Osteoblast (primary cell): ENCODE measurements at regions not wholly inside any gene's neighbourhood (a gene's known extent, or its start where the extent isn't known, plus 50 kb on each side); places are given as distances from the start of the nearest gene placed in this dataset.
"Not testable (repeated sequence)": the region's sequence is repeated elsewhere in the genome, so short reads cannot be mapped to it uniquely, and the experiment has no call there.

Experiments
- DNase-seq: peaks from one replicate; pipeline ENCODE4 v3.0.0; 2011; ENCODE audit warnings: low spot score, mixed read lengths; ENCODE audit not compliant: insufficient read length; ENCODE audit errors: missing footprints
- H2AFZ ChIP-seq: 2 replicates; pipeline ENCODE4 v1.6.0; 2011; ENCODE audit warnings: mild to moderate bottlenecking, low read length
- H3K27ac ChIP-seq: 2 replicates; pipeline ENCODE4 v1.5.1; 2011; ENCODE audit warnings: mild to moderate bottlenecking, low read depth, low read length, moderate library complexity
- H3K27me3 ChIP-seq: 2 replicates; pipeline ENCODE4 v1.6.0; 2012; ENCODE audit warnings: mild to moderate bottlenecking, control low read depth, inconsistent platforms, low read length, moderate library complexity; ENCODE audit not compliant: insufficient read depth
- H3K36me3 ChIP-seq: 2 replicates; pipeline ENCODE4 v1.5.1; 2011; ENCODE audit warnings: mild to moderate bottlenecking, low read length, control low read depth, moderate library complexity; ENCODE audit not compliant: insufficient read depth
- H3K4me1 ChIP-seq: 2 replicates; pipeline ENCODE4 v1.5.1; 2011; ENCODE audit warnings: mild to moderate bottlenecking, low read length, control low read depth, moderate library complexity; ENCODE audit not compliant: insufficient read depth
- H3K4me2 ChIP-seq: 2 replicates; pipeline ENCODE4 v1.6.0; 2011; ENCODE audit warnings: mild to moderate bottlenecking, low read length; ENCODE audit not compliant: insufficient read depth
- H3K4me3 ChIP-seq: fragments of 200-600 bp; sonication (generic); 3 replicates; pipeline ENCODE4 v1.5.1; 2012; ENCODE audit warnings: mild to moderate bottlenecking, low read length, inconsistent platforms; ENCODE audit not compliant: insufficient read depth
- H3K79me2 ChIP-seq: 2 replicates; pipeline ENCODE4 v1.6.0; 2012; ENCODE audit warnings: mild to moderate bottlenecking, low read length, control low read depth, inconsistent platforms; ENCODE audit not compliant: insufficient read depth
- H3K9me3 ChIP-seq: 2 replicates; pipeline ENCODE4 v1.5.1; 2011; ENCODE audit warnings: low read depth, low read length, control low read depth
- H4K20me1 ChIP-seq: 2 replicates; pipeline ENCODE4 v1.6.0; 2012; ENCODE audit warnings: mild to moderate bottlenecking, low read length, control low read depth; ENCODE audit not compliant: insufficient read depth
- TF ChIP-seq, protein P1 (sequence below): IDR thresholded peaks from 2 replicates; pipeline ENCODE4 v1.5.1; 2011; ENCODE audit warnings: mild to moderate bottlenecking, low read depth, low read length, moderate library complexity; ENCODE audit errors: extremely low read depth

DNA sequence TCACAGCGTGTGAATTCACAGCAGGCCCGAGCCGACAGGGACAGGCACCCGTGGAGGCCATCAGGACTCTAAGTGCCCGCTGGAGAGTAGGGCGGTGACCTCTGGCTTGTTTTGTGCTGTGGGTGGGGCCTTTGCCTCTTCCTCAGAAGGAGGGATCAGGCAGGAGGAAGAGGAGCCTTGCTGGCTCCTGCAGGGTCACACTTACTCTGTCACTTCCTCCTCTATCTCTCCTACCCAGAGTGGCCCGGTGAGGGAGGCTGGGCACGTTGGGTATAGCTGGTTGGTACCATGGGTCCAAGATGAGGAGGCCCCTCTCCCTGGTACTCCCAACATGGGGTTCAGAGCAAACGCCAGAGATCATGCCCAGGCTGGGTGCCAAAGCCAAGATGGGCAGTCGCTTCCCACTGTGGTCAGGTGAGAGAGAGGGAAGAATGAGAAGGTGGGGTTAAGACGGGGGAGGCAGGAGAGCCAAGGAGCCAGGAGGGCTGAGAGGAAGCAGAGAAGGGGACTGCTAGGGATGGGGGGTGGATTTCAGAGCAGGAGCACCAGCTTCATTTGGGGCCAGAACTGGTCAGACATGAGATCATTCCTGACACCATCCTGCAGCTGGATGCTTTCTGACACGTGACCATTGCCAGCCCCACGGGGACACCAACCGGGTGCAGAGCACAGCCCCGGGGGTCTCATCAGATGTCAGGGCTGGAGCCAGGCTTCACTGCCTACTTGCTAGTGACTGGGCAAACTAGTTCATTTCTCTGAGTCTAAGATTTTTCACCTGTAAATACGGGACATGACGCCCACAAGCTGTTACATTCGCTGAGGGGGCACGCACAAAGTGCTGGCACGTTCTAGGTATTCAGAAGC is 54.8 kb upstream of the CACUL1 start:
- Histone ChIP-seq H3K27ac (no peak overlapping the region), H4K20me1 (no peaks in the 10 kb centered on the region), H3K9me3 (no peaks in the 10 kb centered on the region), H3K27me3 (no peaks in the 10 kb centered on the region), H2AFZ (no peak overlapping the region), H3K4me2 (no peak overlapping the region), H3K4me3 (no peak overlapping the region), H3K36me3 (no peaks in the 10 kb centered on the region), H3K4me1 (no peaks in the 10 kb centered on the region), H3K79me2 (no peaks in the 10 kb centered on the region)
- TF ChIP-seq, protein P1, sequence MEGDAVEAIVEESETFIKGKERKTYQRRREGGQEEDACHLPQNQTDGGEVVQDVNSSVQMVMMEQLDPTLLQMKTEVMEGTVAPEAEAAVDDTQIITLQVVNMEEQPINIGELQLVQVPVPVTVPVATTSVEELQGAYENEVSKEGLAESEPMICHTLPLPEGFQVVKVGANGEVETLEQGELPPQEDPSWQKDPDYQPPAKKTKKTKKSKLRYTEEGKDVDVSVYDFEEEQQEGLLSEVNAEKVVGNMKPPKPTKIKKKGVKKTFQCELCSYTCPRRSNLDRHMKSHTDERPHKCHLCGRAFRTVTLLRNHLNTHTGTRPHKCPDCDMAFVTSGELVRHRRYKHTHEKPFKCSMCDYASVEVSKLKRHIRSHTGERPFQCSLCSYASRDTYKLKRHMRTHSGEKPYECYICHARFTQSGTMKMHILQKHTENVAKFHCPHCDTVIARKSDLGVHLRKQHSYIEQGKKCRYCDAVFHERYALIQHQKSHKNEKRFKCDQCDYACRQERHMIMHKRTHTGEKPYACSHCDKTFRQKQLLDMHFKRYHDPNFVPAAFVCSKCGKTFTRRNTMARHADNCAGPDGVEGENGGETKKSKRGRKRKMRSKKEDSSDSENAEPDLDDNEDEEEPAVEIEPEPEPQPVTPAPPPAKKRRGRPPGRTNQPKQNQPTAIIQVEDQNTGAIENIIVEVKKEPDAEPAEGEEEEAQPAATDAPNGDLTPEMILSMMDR, result no peak
- no peak for DNase-seq

DNA sequence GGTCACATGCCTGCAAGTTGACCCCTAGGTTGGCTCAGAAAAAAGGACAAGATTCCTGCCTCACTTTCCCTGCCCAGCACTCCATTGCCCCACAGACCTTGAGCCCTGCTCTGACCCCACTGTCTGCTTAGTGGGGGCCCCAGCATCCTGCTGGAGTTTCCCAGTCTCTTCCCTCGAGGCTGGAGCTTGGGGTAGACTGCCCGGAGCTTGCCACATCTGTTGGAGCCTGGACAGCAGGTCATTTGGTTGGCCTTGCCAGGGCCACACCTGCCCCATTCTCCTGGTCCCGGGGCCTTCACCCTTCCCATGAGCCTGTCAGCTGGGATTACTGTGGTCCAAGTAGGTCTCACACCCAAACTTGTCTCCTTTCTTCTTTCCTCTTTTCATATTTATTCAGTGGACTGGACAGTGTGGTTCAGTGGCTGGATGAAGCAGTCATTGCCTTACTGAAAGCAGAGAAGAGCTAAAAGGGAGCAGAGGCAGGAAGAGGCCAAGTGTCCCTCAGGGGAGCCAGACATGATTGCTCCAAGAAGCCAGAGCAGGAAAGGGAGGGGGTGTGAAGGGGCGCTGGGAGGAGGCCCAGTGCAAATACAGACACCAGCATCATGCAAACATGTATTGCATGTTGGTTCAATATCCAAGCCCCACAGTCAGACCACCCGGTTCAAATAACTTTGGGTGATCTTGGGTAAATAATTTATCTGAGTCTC is 56.2 kb upstream of the CACUL1 start:
- Histone ChIP-seq H4K20me1 (no peaks in the 10 kb centered on the region), H3K4me3 (no peak overlapping the region), H3K79me2 (no peaks in the 10 kb centered on the region), H3K27ac (no peak overlapping the region), H3K27me3 (no peaks in the 10 kb centered on the region), H3K9me3 (no peaks in the 10 kb centered on the region), H3K4me2 (no peak overlapping the region), H2AFZ (no peak overlapping the region), H3K36me3 (no peaks in the 10 kb centered on the region), H3K4me1 (no peaks in the 10 kb centered on the region)
- TF ChIP-seq, protein P1, result no peak
- no peak for DNase-seq

- no peaks in the 10 kb centered on the region for H3K9me3 ChIP-seq
- no peak overlapping the region for H3K4me3 ChIP-seq
- DNase-seq, result no peak
- no peaks in the 10 kb centered on the region for H3K79me2 ChIP-seq
- no peaks in the 10 kb centered on the region for H3K4me1 ChIP-seq
- TF ChIP-seq, protein P1, result no peak
- H2AFZ ChIP-seq, result no peak overlapping the region
- no peaks in the 10 kb centered on the region for H3K27me3 ChIP-seq
- H4K20me1 ChIP-seq, result no peaks in the 10 kb centered on the region
- H3K4me2 ChIP-seq, result no peak overlapping the region
- H3K36me3 ChIP-seq, result no peaks in the 10 kb centered on the region
- H3K27ac ChIP-seq, result no peak overlapping the region
Observed at GRCh38 chr10:118811675-118812392, 57.1 kb upstream of the CACUL1 start.

- H3K27me3 ChIP-seq, result no peaks in the 10 kb centered on the region
- H3K36me3 ChIP-seq, result no peaks in the 10 kb centered on the region
- no peaks in the 10 kb centered on the region for H4K20me1 ChIP-seq
- no peak for DNase-seq
- TF ChIP-seq, protein P1, result no peak
- H3K9me3 ChIP-seq, result no peaks in the 10 kb centered on the region
- no peaks in the 10 kb centered on the region for H3K4me1 ChIP-seq
- H3K79me2 ChIP-seq, result no peaks in the 10 kb centered on the region
- no peak overlapping the region for H3K4me3 ChIP-seq
- no peak overlapping the region for H3K4me2 ChIP-seq
- H2AFZ ChIP-seq, result no peak overlapping the region
- H3K27ac ChIP-seq, result no peak overlapping the region
Observed at GRCh38 chr10:118812393-118812740, 57.6 kb upstream of the CACUL1 start.

DNA sequence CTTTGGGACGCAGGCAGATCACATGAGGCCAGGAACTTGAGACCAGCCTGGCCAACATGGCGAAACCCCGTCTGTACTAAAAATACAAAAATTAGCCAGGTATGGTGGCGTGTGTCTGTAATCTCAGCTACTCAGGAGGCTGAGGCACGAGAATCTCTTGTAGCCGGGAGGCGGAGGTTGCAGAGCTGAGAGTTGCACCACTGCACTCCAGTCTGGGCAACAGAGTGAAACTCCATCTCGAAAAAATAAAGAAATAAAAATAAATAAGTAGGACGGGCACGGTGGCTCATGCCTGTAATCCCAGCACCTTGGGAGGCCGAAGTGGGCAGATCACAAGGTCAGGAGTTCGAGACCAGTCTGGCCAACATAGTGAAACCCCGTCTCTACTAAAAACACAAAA is 58.2 kb upstream of the CACUL1 start:
- not testable (repeated sequence) for H3K4me3 ChIP-seq, DNase-seq, H3K27ac ChIP-seq, H3K4me1 ChIP-seq, H4K20me1 ChIP-seq, H3K36me3 ChIP-seq, H2AFZ ChIP-seq, H3K27me3 ChIP-seq, H3K79me2 ChIP-seq, H3K9me3 ChIP-seq, H3K4me2 ChIP-seq
